Dendritic cell treated with granulocyte-macrophage colony-stimulating factor and Interleukin-4, amounts not matched to agents 40 ng/mL and 50 ng/mL, for 4 days (primary cell): ENCODE measurements at regions not wholly inside any gene's neighbourhood (a gene's known extent, or its start where the extent isn't known, plus 50 kb on each side); places are given as distances from the start of the nearest gene placed in this dataset.

Experiments
- H3K27ac Mint-ChIP-seq: one replicate; pipeline ENCODE4 v1.8.0; 2022; ENCODE audit warnings: mild to moderate bottlenecking, mixed read lengths
- H3K27me3 Mint-ChIP-seq: one replicate; pipeline ENCODE4 v1.8.0; 2022; ENCODE audit warnings: mild to moderate bottlenecking, mixed read lengths
- H3K36me3 Mint-ChIP-seq: one replicate; pipeline ENCODE4 v1.8.0; 2022; ENCODE audit warnings: low read depth, mixed read lengths
- H3K4me1 Mint-ChIP-seq: one replicate; pipeline ENCODE4 v1.8.0; 2022; ENCODE audit warnings: low read depth, mixed read lengths
- H3K4me3 Mint-ChIP-seq: one replicate; pipeline ENCODE4 v1.8.0; 2022; ENCODE audit warnings: mild to moderate bottlenecking, moderate library complexity, mixed read lengths
- H3K9me3 Mint-ChIP-seq: one replicate; pipeline ENCODE4 v1.8.0; 2022; ENCODE audit warnings: mixed read lengths
- intact Hi-C: fragments of 100-400 bp; cut with micrococcal nuclease; formaldehyde crosslinking; loops from one replicate; pipeline ENCODE4 v1.15.0; 2022

- Mint-ChIP-seq H3K27me3 (no peaks in the 10 kb centered on the region), H3K4me3 (no peak overlapping the region), H3K9me3 (peaks cover 40% of the 10 kb centered on the region), H3K4me1 (no peaks in the 10 kb centered on the region), H3K27ac (no peak overlapping the region), H3K36me3 (no peaks in the 10 kb centered on the region)
- intact Hi-C loops, result no loop called here
Measured at GRCh38 chr13:89610331-89610730, 1737.2 kb upstream of the MIR17HG start.

DNA sequence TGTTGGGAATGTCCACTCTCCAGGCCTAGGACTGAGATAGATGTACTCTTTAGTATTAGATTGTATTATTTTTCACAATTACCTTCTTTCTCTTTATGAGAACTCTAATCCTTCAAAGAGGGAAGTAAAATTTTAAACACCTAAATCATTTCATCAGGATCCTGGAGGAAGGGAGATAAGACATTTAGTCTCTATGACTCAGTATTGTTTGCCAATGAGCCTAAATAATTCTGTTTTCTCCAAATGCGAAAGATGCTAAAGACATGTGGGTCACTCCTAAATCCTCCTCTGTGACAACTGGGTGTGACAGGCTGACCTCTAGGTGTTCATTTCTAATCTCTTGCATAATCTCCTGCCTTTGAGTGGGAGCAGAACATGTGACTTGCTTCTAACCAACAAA lies 1736.6 kb upstream of the MIR17HG start:
- Mint-ChIP-seq H3K9me3 (peaks cover 34% of the 10 kb centered on the region), H3K27ac (no peak overlapping the region), H3K4me1 (no peaks in the 10 kb centered on the region), H3K36me3 (no peaks in the 10 kb centered on the region), H3K27me3 (no peaks in the 10 kb centered on the region), H3K4me3 (no peak overlapping the region)
- intact Hi-C loops, result no loop called here

DNA sequence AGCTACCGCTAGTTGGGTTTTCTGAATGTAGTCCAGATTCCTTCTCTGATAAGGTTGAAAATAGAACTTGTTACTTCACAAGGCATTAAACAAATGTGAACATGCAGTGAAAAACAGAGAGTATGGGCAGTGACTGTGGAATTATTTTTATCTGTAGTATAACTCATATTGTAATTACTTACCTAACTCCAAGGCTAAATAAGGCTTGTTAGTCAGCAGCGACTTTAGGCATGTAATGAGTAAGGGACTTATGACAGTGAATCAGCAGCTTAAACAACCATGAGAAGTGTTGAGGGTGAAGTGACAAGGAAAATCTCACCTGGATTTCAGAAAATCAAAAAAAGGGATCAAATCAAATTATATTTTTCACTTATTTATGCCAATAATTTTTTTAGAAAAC lies 1719.5 kb upstream of the MIR17HG start:
- no peaks in the 10 kb centered on the region for H3K4me1 Mint-ChIP-seq
- no peaks in the 10 kb centered on the region for H3K27me3 Mint-ChIP-seq
- peaks cover 12% of the 10 kb centered on the region for H3K9me3 Mint-ChIP-seq
- H3K36me3 Mint-ChIP-seq, result no peaks in the 10 kb centered on the region
- H3K27ac Mint-ChIP-seq, result no peak overlapping the region
- intact Hi-C loops, result no loop called here
- H3K4me3 Mint-ChIP-seq, result no peak overlapping the region

DNA sequence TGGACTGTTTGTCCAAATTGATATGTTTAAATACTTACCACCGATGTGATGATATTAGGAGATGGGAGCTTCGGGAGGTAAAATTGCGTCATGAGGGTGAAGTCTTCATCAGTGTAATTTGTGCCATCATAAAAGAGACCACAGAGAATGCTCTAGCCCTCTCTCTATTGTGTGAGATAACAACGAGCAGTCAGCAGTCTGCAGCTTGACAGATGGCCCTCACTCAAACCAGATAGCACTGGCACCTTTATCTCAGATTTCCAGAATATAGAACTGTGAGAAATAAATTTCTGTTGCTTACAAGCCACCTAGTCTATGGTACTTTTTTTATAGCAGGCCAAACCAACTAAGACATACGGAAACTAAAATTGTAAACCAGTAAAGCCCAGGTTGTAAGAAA lies 1718.9 kb upstream of the MIR17HG start:
- Mint-ChIP-seq H3K27me3 (no peaks in the 10 kb centered on the region), H3K9me3 (peaks cover 15% of the 10 kb centered on the region), H3K27ac (no peak overlapping the region), H3K4me3 (no peak overlapping the region), H3K4me1 (no peaks in the 10 kb centered on the region), H3K36me3 (no peaks in the 10 kb centered on the region)
- intact Hi-C loops, result no loop called here

- Mint-ChIP-seq H3K27me3 (no peaks in the 10 kb centered on the region), H3K4me3 (no peak overlapping the region), H3K36me3 (no peaks in the 10 kb centered on the region), H3K9me3 (peaks cover 74% of the 10 kb centered on the region), H3K4me1 (no peaks in the 10 kb centered on the region), H3K27ac (no peak overlapping the region)
- intact Hi-C loops, result no loop called here
Measured at GRCh38 chr13:89650226-89650625, 1697.3 kb upstream of the MIR17HG start.

DNA sequence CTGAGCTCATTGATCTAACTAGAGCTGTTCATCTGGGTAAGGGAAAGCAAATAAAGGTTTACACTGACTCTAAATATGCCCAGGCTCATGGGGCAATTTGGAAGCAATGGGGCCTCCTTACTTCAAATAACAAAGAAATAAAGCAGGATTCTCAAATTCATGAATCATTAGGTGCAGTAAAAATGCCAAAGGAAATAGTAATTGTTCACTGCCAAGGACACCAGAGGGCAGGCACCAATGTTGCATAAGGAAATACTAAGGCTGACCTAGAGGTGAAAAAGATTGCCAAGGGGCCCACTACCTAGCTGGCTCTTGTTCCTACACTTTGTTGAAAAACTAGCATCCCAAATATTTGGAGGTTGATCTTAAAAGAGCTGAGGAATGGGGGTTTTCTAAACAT lies 1686.7 kb upstream of the MIR17HG start:
- no peaks in the 10 kb centered on the region for H3K36me3 Mint-ChIP-seq
- H3K27ac Mint-ChIP-seq, result no peak overlapping the region
- no peaks in the 10 kb centered on the region for H3K4me1 Mint-ChIP-seq
- H3K4me3 Mint-ChIP-seq, result no peak overlapping the region
- peaks cover 47% of the 10 kb centered on the region for H3K9me3 Mint-ChIP-seq
- no peaks in the 10 kb centered on the region for H3K27me3 Mint-ChIP-seq
- intact Hi-C loops, result no loop called here

- H3K27ac Mint-ChIP-seq, result no peak overlapping the region
Measured at GRCh38 chr13:89673789-89674311, 1673.6 kb upstream of the MIR17HG start.

DNA sequence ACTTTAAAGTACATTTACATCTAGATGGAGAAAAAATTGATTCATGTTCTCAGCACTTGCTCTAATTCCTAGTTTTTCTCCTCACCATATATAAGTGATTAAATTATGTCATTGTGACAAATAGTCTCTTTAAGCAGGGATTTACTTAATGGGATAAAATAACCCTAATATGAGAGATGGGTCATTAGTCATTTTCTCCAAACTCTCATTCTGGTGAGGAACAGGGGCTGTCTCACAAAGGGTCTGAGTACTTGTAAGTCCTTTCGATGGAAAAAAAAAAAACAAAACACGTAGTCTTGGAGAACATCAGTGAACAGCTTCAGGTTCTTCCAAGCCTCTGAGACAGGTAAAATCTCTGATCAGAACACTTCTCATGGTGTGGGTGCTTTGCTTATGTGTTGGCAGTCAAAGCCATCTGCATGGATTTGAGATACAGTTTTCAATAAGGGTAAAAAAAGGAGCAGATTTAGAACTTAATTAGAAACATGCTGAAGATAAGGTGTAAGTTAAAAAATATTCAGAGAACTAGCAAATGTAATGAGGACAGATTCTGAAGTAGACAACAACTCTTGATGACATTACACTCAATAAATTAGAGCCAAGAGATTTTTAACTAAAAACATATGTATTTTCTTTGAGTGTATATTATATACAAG lies 1668.9 kb upstream of the MIR17HG start:
- H3K36me3 Mint-ChIP-seq, result no peaks in the 10 kb centered on the region
- no peaks in the 10 kb centered on the region for H3K4me1 Mint-ChIP-seq
- H3K4me3 Mint-ChIP-seq, result no peak overlapping the region
- H3K27me3 Mint-ChIP-seq, result no peaks in the 10 kb centered on the region
- no peak overlapping the region for H3K27ac Mint-ChIP-seq
- peaks cover 12% of the 10 kb centered on the region for H3K9me3 Mint-ChIP-seq
- intact Hi-C loops, result no loop called here

More at GRCh38 chr13:89673789-89674311, 1673.6 kb upstream of the MIR17HG start:
- intact Hi-C loops, result no loop called here
- Mint-ChIP-seq H3K36me3 (no peaks in the 10 kb centered on the region), H3K9me3 (peaks cover 10% of the 10 kb centered on the region), H3K4me1 (no peaks in the 10 kb centered on the region), H3K27me3 (no peaks in the 10 kb centered on the region), H3K4me3 (no peak overlapping the region)

GRCh38 chr13:89684896-89685295 lies 1662.6 kb upstream of the MIR17HG start:
- Mint-ChIP-seq H3K4me1 (no peaks in the 10 kb centered on the region), H3K4me3 (no peak overlapping the region), H3K36me3 (no peaks in the 10 kb centered on the region), H3K27ac (no peak overlapping the region), H3K9me3 (peaks cover 12% of the 10 kb centered on the region), H3K27me3 (no peaks in the 10 kb centered on the region)
- intact Hi-C loops, result no loop called here

GRCh38 chr13:89686171-89686570 lies 1661.3 kb upstream of the MIR17HG start:
- H3K36me3 Mint-ChIP-seq, result no peaks in the 10 kb centered on the region
- no peaks in the 10 kb centered on the region for H3K4me1 Mint-ChIP-seq
- no peak overlapping the region for H3K27ac Mint-ChIP-seq
- H3K27me3 Mint-ChIP-seq, result no peaks in the 10 kb centered on the region
- intact Hi-C loops, result no loop called here
- peaks cover 7% of the 10 kb centered on the region for H3K9me3 Mint-ChIP-seq
- H3K4me3 Mint-ChIP-seq, result no peak overlapping the region

GRCh38 chr13:89687066-89687465 lies 1660.4 kb upstream of the MIR17HG start:
- Mint-ChIP-seq H3K9me3 (no peaks in the 10 kb centered on the region), H3K4me1 (no peaks in the 10 kb centered on the region), H3K4me3 (no peak overlapping the region), H3K36me3 (no peaks in the 10 kb centered on the region), H3K27ac (no peak overlapping the region), H3K27me3 (no peaks in the 10 kb centered on the region)
- intact Hi-C loops, result no loop called here

- H3K4me3 Mint-ChIP-seq, result no peak overlapping the region
- intact Hi-C loops, result no loop called here
Measured at GRCh38 chr13:89688918-89689317, 1658.6 kb upstream of the MIR17HG start.

DNA sequence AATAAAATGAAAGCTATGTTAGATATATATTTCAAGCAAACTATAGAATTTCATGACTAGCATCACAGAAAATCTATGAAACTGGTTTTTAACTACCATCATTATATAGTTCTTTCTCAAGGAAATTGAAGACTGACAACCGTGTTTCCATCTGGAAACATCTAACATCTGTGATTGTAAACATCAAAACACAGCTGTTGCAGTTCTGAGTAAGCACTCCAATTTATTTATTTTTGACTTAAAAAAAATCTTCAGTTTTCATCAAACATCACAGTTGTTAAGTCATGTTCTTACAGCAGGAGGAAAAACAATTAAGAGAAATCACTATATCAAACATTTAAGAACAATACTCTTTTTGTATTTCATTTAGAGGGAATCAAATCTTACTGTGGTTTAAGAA lies 1653.0 kb upstream of the MIR17HG start:
- H3K9me3 Mint-ChIP-seq, result no peaks in the 10 kb centered on the region
- H3K36me3 Mint-ChIP-seq, result no peaks in the 10 kb centered on the region
- H3K27me3 Mint-ChIP-seq, result no peaks in the 10 kb centered on the region
- H3K4me1 Mint-ChIP-seq, result no peaks in the 10 kb centered on the region
- intact Hi-C loops, result no loop called here
- no peak overlapping the region for H3K27ac Mint-ChIP-seq
- H3K4me3 Mint-ChIP-seq, result no peak overlapping the region

More at GRCh38 chr13:89688918-89689317, 1658.6 kb upstream of the MIR17HG start:
- H3K27ac Mint-ChIP-seq, result no peak overlapping the region
- H3K4me1 Mint-ChIP-seq, result no peaks in the 10 kb centered on the region
- no peaks in the 10 kb centered on the region for H3K36me3 Mint-ChIP-seq
- H3K27me3 Mint-ChIP-seq, result no peaks in the 10 kb centered on the region
- H3K9me3 Mint-ChIP-seq, result no peaks in the 10 kb centered on the region

DNA sequence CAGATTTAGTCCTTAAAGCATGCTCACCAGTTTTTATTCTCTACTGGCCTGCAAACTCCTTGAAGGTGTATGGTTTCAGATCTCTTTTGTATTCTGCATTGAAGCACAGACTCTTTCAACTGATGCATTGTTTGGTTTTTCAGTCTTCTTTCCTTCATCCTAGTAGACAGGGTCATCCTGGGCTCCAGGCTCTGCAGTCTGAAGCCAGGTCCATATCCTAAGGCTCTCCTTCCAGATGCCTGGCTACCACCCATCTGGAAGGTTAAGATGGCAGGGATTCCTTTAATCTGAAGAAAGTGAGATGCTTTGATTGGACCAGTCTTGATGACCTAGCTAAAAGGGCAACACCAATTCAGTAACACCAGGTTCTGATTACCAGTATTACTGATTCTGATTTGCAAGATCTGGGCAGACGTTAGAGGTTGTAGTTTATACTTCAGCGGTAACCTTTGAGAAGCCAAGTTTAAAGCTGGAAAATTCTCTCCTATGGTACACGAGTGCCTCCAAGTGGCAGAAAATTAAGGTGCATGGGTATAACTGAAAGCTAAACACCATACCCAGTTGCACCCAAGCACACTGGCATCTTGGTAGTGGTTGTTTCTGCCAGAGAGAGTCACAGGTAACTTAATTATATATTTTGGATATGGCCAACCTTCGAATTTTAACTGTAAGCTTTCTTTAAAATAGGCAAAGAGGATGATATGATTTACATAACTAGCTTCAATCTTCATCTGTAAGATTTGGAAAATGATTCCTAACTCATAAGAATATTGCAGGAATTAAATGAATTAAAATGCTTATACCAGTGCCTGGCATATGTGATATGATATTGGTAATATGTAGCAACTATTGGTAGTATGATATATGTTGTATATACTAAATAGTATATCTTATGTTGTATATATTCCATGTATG lies 1651.9 kb upstream of the MIR17HG start:
- no peak overlapping the region for H3K27ac Mint-ChIP-seq
- no peaks in the 10 kb centered on the region for H3K36me3 Mint-ChIP-seq
- intact Hi-C loops, result no loop called here
- peaks cover 5% of the 10 kb centered on the region for H3K9me3 Mint-ChIP-seq
- H3K4me3 Mint-ChIP-seq, result no peak overlapping the region
- no peaks in the 10 kb centered on the region for H3K4me1 Mint-ChIP-seq
- H3K27me3 Mint-ChIP-seq, result no peaks in the 10 kb centered on the region
